Erythroblast (primary cell): ENCODE measurements at regions not wholly inside any gene's neighbourhood (a gene's known extent, or its start where the extent isn't known, plus 50 kb on each side); places are given as distances from the start of the nearest gene placed in this dataset.

Experiments used
- GATA1 ChIP-seq: IDR thresholded peaks from 2 replicates; pipeline ENCODE4 v1.6.1; 2011; ENCODE audit warnings: low read depth, mild to moderate bottlenecking, control low read depth, low read length, moderate library complexity
- POLR2A ChIP-seq: IDR thresholded peaks from 2 replicates; pipeline ENCODE4 v1.6.1; 2011; ENCODE audit warnings: mild to moderate bottlenecking, low read length

GRCh38 chr2:149991576-149991975, 404.0 kb upstream of the MMADHC start:
- TF ChIP-seq POLR2A: no peak
- no peak for TF ChIP-seq GATA1
